Stimulated activated CD8-positive, alpha-beta memory T cell treated with anti-CD3 and anti-CD28 coated beads, Interleukin-15, amount 100 ng/mL, for 48 hours (primary cell): ENCODE measurements at regions not wholly inside any gene's neighbourhood (a gene's known extent, or its start where the extent isn't known, plus 50 kb on each side); places are given as distances from the start of the nearest gene placed in this dataset.
"Not testable (repeated sequence)": the region's sequence is repeated elsewhere in the genome, so short reads cannot be mapped to it uniquely, and the experiment has no call there.

Experiments
- DNase-seq, 2 donors: peaks; one replicate each; pipeline ENCODE4 v3.0.0-alpha.2; 2020; ENCODE audit warnings: low read depth in 2 of 2

- DNase-seq: no peak
Measured at GRCh38 chr10:4241724-4242345, 456.8 kb upstream of the KLF6 start.

GRCh38 chr10:4240608-4241197 lies 455.7 kb upstream of the KLF6 start:
- no peak for DNase-seq

- no peak for DNase-seq
Measured at GRCh38 chr10:4239186-4239585, 454.2 kb upstream of the KLF6 start.

- not testable (repeated sequence) for DNase-seq
Measured at GRCh38 chr10:4236905-4237304, 451.9 kb upstream of the KLF6 start.

- peak; percentile 29 to 40 for DNase-seq
Measured at GRCh38 chr10:4234661-4235060, 449.7 kb upstream of the KLF6 start.

GRCh38 chr10:4231439-4231838 lies 446.4 kb upstream of the KLF6 start:
- DNase-seq: no peak

GRCh38 chr10:4230036-4230435 lies 445.0 kb upstream of the KLF6 start:
- DNase-seq: no peak

- DNase-seq: no peak
Measured at GRCh38 chr10:4229106-4229505, 444.1 kb upstream of the KLF6 start.

GRCh38 chr10:4227586-4227985 lies 442.6 kb upstream of the KLF6 start:
- DNase-seq: no peak

GRCh38 chr10:4226941-4227540 lies 442.0 kb upstream of the KLF6 start:
- no peak for DNase-seq

GRCh38 chr10:4224178-4224577 lies 439.2 kb upstream of the KLF6 start:
- no peak for DNase-seq

- DNase-seq: not testable (repeated sequence)
Measured at GRCh38 chr10:4221310-4221709, 436.3 kb upstream of the KLF6 start.

GRCh38 chr10:4219901-4220300 lies 434.9 kb upstream of the KLF6 start:
- no peak for DNase-seq

- DNase-seq: no peak
Measured at GRCh38 chr10:4217653-4218052, 432.6 kb upstream of the KLF6 start.

- DNase-seq: no peak
Measured at GRCh38 chr10:4217187-4217586, 432.2 kb upstream of the KLF6 start.

GRCh38 chr10:4216726-4217125 lies 431.7 kb upstream of the KLF6 start:
- DNase-seq: no peak

GRCh38 chr10:4215963-4216575 lies 431.1 kb upstream of the KLF6 start:
- no peak for DNase-seq

- no peak for DNase-seq
Measured at GRCh38 chr10:4215485-4215884, 430.5 kb upstream of the KLF6 start.

GRCh38 chr10:4214908-4215307 lies 429.9 kb upstream of the KLF6 start:
- no peak for DNase-seq

- DNase-seq: no peak
Measured at GRCh38 chr10:4213441-4213840, 428.4 kb upstream of the KLF6 start.

GRCh38 chr10:4212111-4212630 lies 427.2 kb upstream of the KLF6 start:
- no peak for DNase-seq

- DNase-seq: no peak
Measured at GRCh38 chr10:4208499-4208898, 423.5 kb upstream of the KLF6 start.

GRCh38 chr10:4205113-4205512 lies 420.1 kb upstream of the KLF6 start:
- DNase-seq: no peak
